ENCODE measurements at regions not wholly inside any gene's neighbourhood (a gene's known extent, or its start where the extent isn't known, plus 50 kb on each side); places are given as distances from the start of the nearest gene placed in this dataset.

- TF ChIP-seq, protein P1, sequence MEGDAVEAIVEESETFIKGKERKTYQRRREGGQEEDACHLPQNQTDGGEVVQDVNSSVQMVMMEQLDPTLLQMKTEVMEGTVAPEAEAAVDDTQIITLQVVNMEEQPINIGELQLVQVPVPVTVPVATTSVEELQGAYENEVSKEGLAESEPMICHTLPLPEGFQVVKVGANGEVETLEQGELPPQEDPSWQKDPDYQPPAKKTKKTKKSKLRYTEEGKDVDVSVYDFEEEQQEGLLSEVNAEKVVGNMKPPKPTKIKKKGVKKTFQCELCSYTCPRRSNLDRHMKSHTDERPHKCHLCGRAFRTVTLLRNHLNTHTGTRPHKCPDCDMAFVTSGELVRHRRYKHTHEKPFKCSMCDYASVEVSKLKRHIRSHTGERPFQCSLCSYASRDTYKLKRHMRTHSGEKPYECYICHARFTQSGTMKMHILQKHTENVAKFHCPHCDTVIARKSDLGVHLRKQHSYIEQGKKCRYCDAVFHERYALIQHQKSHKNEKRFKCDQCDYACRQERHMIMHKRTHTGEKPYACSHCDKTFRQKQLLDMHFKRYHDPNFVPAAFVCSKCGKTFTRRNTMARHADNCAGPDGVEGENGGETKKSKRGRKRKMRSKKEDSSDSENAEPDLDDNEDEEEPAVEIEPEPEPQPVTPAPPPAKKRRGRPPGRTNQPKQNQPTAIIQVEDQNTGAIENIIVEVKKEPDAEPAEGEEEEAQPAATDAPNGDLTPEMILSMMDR (IDR thresholded peaks at IDR 0.05) = no peak
- TF ChIP-seq POLR2A (IDR thresholded peaks at IDR 0.05) = no peak
These were observed 172.0 kb upstream of the B3GAT1 start for GRCh38 chr11:134584001-134584561.

Data from adrenal gland (tissue), 5 donors.